ENCODE measurements at regions not wholly inside any gene's neighbourhood (a gene's known extent, or its start where the extent isn't known, plus 50 kb on each side); places are given as distances from the start of the nearest gene placed in this dataset.

GRCh38 chr15:101544613-101544945 is 55.1 kb upstream of the PCSK6 start:
- Histone ChIP-seq H3K79me2 (ENCODE audit: insufficient read depth, low read length) (no peaks in the 10 kb centered on the region), H3K4me2 (ENCODE audit: low read length) (no peak overlapping the region), H3K36me3 (ENCODE audit: insufficient read depth, low read length) (no peaks in the 10 kb centered on the region), H2AFZ (ENCODE audit: low read depth, low read length) (no peak overlapping the region), H3K4me1 (ENCODE audit: insufficient read depth, low read length) (no peaks in the 10 kb centered on the region), H3K27ac (ENCODE audit: low read depth, low read length) (no peak overlapping the region), H3K4me3 (ENCODE audit: insufficient read depth, low read depth, low read length) (no peak overlapping the region), H3K9me3 (ENCODE audit: insufficient read depth, low read depth, low read length) (no peaks in the 10 kb centered on the region), H3K9ac (ENCODE audit: low read length) (no peak overlapping the region), H4K20me1 (ENCODE audit: insufficient read depth, low read length) (no peaks in the 10 kb centered on the region), H3K27me3 (ENCODE audit: insufficient read depth, low read length) (peaks cover 13% of the 10 kb centered on the region)
- TF ChIP-seq CTCF (IDR thresholded peaks at IDR 0.05; ENCODE audit: insufficient read depth, low read depth, low read length): no peak
- no peak for TF ChIP-seq EZH2 (IDR thresholded peaks at IDR 0.05; ENCODE audit: insufficient read depth, low read length)
- Mint-ChIP-seq H3K9me3 (ENCODE audit: unreplicated experiment) (peaks cover 4% of the 10 kb centered on the region), H3K36me3 (ENCODE audit: low read depth, unreplicated experiment) (no peaks in the 10 kb centered on the region), H3K4me3 (ENCODE audit: unreplicated experiment) (no peak overlapping the region), H3K4me1 (ENCODE audit: low read depth, unreplicated experiment) (no peaks in the 10 kb centered on the region), H3K27ac (ENCODE audit: unreplicated experiment) (no peak overlapping the region), H3K27me3 (ENCODE audit: low read depth, unreplicated experiment) (peaks cover 44% of the 10 kb centered on the region)
- DNase-seq (ENCODE audit: low read depth): no peak
- FAIRE-seq: no peak

GRCh38 chr15:101543926-101544612 is 54.6 kb upstream of the PCSK6 start:
- H3K27me3 ChIP-seq (ENCODE audit: insufficient read depth, low read length): peaks cover 12% of the 10 kb centered on the region
- H3K27ac ChIP-seq (ENCODE audit: low read depth, low read length): no peak overlapping the region
- H3K4me3 Mint-ChIP-seq (ENCODE audit: unreplicated experiment): no peak overlapping the region
- no peaks in the 10 kb centered on the region for H3K36me3 ChIP-seq (ENCODE audit: insufficient read depth, low read length)
- H3K36me3 Mint-ChIP-seq (ENCODE audit: low read depth, unreplicated experiment): no peaks in the 10 kb centered on the region
- H3K9ac ChIP-seq (ENCODE audit: low read length): no peak overlapping the region
- H3K4me1 Mint-ChIP-seq (ENCODE audit: low read depth, unreplicated experiment): no peaks in the 10 kb centered on the region
- peaks cover 40% of the 10 kb centered on the region for H3K27me3 Mint-ChIP-seq (ENCODE audit: low read depth, unreplicated experiment)
- FAIRE-seq (no peak), DNase-seq (ENCODE audit: low read depth) (no peak)
- H2AFZ ChIP-seq (ENCODE audit: low read depth, low read length): no peak overlapping the region
- TF ChIP-seq CTCF (IDR thresholded peaks at IDR 0.05; ENCODE audit: insufficient read depth, low read depth, low read length) (no peak), EZH2 (IDR thresholded peaks at IDR 0.05; ENCODE audit: insufficient read depth, low read length) (no peak)
- H3K9me3 Mint-ChIP-seq (ENCODE audit: unreplicated experiment): peaks cover 8% of the 10 kb centered on the region
- H3K27ac Mint-ChIP-seq (ENCODE audit: unreplicated experiment): no peak overlapping the region
- H3K4me2 ChIP-seq (ENCODE audit: low read length): no peak overlapping the region
- no peaks in the 10 kb centered on the region for H4K20me1 ChIP-seq (ENCODE audit: insufficient read depth, low read length)
- H3K9me3 ChIP-seq (ENCODE audit: insufficient read depth, low read depth, low read length): no peaks in the 10 kb centered on the region
- H3K4me1 ChIP-seq (ENCODE audit: insufficient read depth, low read length): no peaks in the 10 kb centered on the region
- no peaks in the 10 kb centered on the region for H3K79me2 ChIP-seq (ENCODE audit: insufficient read depth, low read length)
- H3K4me3 ChIP-seq (ENCODE audit: insufficient read depth, low read depth, low read length): no peak overlapping the region

DNA sequence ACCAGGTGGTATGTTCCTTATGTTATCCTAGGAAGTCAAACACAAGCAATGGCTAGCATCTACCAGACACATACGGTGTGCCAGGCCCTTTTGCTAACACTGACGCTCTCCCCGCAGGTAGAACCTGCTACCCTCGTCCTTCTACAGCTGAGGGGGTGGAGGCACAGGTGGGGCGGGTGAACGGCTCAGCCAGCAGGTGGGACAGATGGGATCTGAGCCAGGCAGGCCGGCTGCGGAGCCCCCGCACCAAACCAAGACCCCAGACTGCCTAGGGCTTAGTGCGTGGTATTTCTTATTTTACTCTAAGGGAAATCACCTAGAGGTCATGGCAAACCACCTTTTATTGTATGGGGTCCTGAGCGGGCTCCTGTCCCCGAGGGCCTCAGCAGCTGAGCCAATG is 53.9 kb upstream of the PCSK6 start:
- Histone ChIP-seq H3K79me2 (ENCODE audit: insufficient read depth, low read length) (no peaks in the 10 kb centered on the region), H3K9me3 (ENCODE audit: insufficient read depth, low read depth, low read length) (no peaks in the 10 kb centered on the region), H3K27ac (ENCODE audit: low read depth, low read length) (no peak overlapping the region), H4K20me1 (ENCODE audit: insufficient read depth, low read length) (no peaks in the 10 kb centered on the region), H3K4me2 (ENCODE audit: low read length) (no peak overlapping the region), H3K27me3 (ENCODE audit: insufficient read depth, low read length) (peaks cover 12% of the 10 kb centered on the region), H2AFZ (ENCODE audit: low read depth, low read length) (no peak overlapping the region), H3K4me1 (ENCODE audit: insufficient read depth, low read length) (no peaks in the 10 kb centered on the region), H3K36me3 (ENCODE audit: insufficient read depth, low read length) (no peaks in the 10 kb centered on the region), H3K4me3 (ENCODE audit: insufficient read depth, low read depth, low read length) (no peak overlapping the region), H3K9ac (ENCODE audit: low read length) (no peak overlapping the region)
- Mint-ChIP-seq H3K36me3 (ENCODE audit: low read depth, unreplicated experiment) (no peaks in the 10 kb centered on the region), H3K27ac (ENCODE audit: unreplicated experiment) (no peak overlapping the region), H3K4me3 (ENCODE audit: unreplicated experiment) (no peak overlapping the region), H3K4me1 (ENCODE audit: low read depth, unreplicated experiment) (no peaks in the 10 kb centered on the region), H3K9me3 (ENCODE audit: unreplicated experiment) (peaks cover 10% of the 10 kb centered on the region), H3K27me3 (ENCODE audit: low read depth, unreplicated experiment) (peaks cover 41% of the 10 kb centered on the region)
- DNase-seq (ENCODE audit: low read depth) (no peak), FAIRE-seq (no peak)
- TF ChIP-seq EZH2 (IDR thresholded peaks at IDR 0.05; ENCODE audit: insufficient read depth, low read length) (no peak), CTCF (IDR thresholded peaks at IDR 0.05; ENCODE audit: insufficient read depth, low read depth, low read length) (no peak)

All from astrocyte (in vitro differentiated cells and primary cell).